ENCODE measurements at regions not wholly inside any gene's neighbourhood (a gene's known extent, or its start where the extent isn't known, plus 50 kb on each side); places are given as distances from the start of the nearest gene placed in this dataset.

DNA sequence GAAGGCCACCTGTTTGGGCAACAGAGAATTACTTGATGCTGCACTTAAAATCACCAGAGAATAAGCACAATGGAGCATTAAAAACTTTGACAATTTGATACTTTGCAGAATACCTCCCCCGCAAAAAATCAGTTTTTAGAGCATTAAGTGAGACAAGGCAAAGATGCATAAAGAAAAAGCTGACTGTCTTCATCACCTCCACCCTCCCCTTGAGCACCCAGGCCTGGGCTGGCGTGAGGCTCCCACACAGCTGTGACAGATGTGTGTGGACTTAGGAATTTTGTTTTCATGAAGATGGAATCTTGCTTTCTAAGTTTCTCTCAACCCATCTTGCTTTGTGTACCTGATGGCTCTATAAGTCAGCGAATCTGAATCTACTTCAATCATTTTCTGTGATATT, 242.2 kb downstream of the EMX2 start:
- H3K36me3 ChIP-seq, result no peaks in the 10 kb centered on the region
- no peak overlapping the region for H3K27ac ChIP-seq
- no peak overlapping the region for H3K4me3 ChIP-seq
- no peaks in the 10 kb centered on the region for H3K27me3 ChIP-seq
- 79 to 86% methylated on average over 3 of the region's 3 CpGs for WGBS, 2 donors
- no peak for DNase-seq (ENCODE audit: low spot score in 2 of 2)
- no peak for TF ChIP-seq POLR2A (IDR thresholded peaks at IDR 0.05)
- no peak for TF ChIP-seq EP300 (IDR thresholded peaks at IDR 0.05)
- TF ChIP-seq, protein P1, sequence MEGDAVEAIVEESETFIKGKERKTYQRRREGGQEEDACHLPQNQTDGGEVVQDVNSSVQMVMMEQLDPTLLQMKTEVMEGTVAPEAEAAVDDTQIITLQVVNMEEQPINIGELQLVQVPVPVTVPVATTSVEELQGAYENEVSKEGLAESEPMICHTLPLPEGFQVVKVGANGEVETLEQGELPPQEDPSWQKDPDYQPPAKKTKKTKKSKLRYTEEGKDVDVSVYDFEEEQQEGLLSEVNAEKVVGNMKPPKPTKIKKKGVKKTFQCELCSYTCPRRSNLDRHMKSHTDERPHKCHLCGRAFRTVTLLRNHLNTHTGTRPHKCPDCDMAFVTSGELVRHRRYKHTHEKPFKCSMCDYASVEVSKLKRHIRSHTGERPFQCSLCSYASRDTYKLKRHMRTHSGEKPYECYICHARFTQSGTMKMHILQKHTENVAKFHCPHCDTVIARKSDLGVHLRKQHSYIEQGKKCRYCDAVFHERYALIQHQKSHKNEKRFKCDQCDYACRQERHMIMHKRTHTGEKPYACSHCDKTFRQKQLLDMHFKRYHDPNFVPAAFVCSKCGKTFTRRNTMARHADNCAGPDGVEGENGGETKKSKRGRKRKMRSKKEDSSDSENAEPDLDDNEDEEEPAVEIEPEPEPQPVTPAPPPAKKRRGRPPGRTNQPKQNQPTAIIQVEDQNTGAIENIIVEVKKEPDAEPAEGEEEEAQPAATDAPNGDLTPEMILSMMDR (IDR thresholded peaks at IDR 0.05), result no peak
- H3K4me1 ChIP-seq, result no peaks in the 10 kb centered on the region
- H3K9me3 ChIP-seq, result no peaks in the 10 kb centered on the region

DNA sequence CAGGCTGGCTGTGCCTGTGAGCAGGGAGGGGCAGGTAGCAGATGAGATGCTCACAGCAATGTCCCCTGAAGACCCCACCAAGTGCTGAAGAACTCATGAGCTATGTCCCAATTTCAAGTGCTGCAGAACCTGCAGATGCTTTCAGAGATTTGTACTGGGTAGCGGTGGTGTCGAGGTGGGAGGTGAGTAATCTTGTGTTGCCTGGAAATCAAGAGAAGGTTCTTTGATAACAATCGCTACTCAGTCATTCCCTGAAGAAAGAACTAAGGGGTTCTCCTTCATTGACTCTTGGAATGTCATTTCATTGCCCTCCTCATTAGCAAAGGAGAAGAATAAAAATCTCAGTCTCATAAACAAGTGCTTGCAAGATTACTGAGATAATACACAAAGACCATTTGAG, 246.4 kb downstream of the EMX2 start:
- H3K4me3 ChIP-seq, result no peak overlapping the region
- H3K9me3 ChIP-seq, result no peaks in the 10 kb centered on the region
- H3K36me3 ChIP-seq, result no peaks in the 10 kb centered on the region
- TF ChIP-seq EP300 (IDR thresholded peaks at IDR 0.05) (no peak), POLR2A (IDR thresholded peaks at IDR 0.05) (no peak)
- TF ChIP-seq, protein P1 (IDR thresholded peaks at IDR 0.05), result no peak
- H3K4me1 ChIP-seq, result no peaks in the 10 kb centered on the region
- H3K27ac ChIP-seq, result no peak overlapping the region
- 80 to 89% methylated on average over 3 of the region's 3 CpGs for WGBS, 2 donors
- DNase-seq (ENCODE audit: low spot score in 2 of 2), result no peak
- no peaks in the 10 kb centered on the region for H3K27me3 ChIP-seq

DNA sequence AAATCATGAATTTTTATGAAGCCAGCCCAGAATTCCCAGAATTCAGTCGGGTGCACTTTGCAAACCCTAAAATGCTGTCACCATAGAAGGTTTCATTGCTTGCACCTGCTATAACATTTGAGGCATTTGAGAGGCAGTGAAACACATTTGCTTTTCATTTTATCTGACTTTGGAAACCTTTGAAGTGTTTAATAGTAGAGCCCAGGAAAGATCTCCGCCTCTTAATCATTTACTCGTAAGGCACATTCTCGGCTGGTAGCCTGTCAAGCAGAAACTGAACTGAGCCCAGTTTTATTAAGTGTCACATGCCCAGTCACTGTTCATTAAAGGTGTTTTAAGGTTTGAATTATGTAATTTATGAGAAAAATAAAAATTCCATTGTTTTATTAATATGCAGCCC, 247.6 kb downstream of the EMX2 start:
- WGBS, 2 donors, result 75 to 76% methylated on average over 4 of the region's 4 CpGs
- Histone ChIP-seq H3K4me3 (no peak overlapping the region), H3K36me3 (no peaks in the 10 kb centered on the region), H3K4me1 (no peaks in the 10 kb centered on the region), H3K27ac (no peak overlapping the region), H3K9me3 (no peaks in the 10 kb centered on the region), H3K27me3 (no peaks in the 10 kb centered on the region)
- no peak for DNase-seq (ENCODE audit: low spot score in 2 of 2)
- TF ChIP-seq POLR2A (IDR thresholded peaks at IDR 0.05) (no peak), EP300 (IDR thresholded peaks at IDR 0.05) (no peak)
- TF ChIP-seq, protein P1 (IDR thresholded peaks at IDR 0.05), result no peak

DNA sequence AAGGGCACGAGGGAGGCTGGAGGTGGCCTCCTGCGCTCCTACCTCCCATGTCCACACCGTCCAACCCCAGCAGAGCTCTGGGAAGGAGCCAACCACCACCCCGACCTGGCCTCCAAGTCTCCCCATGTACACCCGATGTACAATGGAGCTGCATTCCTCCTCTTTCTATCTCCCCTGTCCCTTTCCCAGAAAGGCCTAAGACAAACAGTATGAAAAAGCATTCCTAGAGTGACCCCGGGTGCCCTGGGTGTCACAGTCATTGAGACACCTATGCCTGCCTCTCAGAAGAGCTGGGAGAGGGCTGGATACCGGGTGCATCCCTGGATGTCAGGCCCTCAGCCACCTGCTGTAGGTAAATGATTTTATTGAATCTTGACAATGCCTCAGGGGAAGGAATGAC, 248.1 kb downstream of the EMX2 start:
- H3K27me3 ChIP-seq, result no peaks in the 10 kb centered on the region
- WGBS, 2 donors, result 69 to 72% methylated on average over 7 of the region's 7 CpGs
- H3K36me3 ChIP-seq, result no peaks in the 10 kb centered on the region
- no peaks in the 10 kb centered on the region for H3K9me3 ChIP-seq
- TF ChIP-seq POLR2A (IDR thresholded peaks at IDR 0.05) (no peak), EP300 (IDR thresholded peaks at IDR 0.05) (no peak)
- TF ChIP-seq, protein P1 (IDR thresholded peaks at IDR 0.05), result no peak
- no peaks in the 10 kb centered on the region for H3K4me1 ChIP-seq
- no peak for DNase-seq (ENCODE audit: low spot score in 2 of 2)
- no peak overlapping the region for H3K4me3 ChIP-seq
- no peak overlapping the region for H3K27ac ChIP-seq

DNA sequence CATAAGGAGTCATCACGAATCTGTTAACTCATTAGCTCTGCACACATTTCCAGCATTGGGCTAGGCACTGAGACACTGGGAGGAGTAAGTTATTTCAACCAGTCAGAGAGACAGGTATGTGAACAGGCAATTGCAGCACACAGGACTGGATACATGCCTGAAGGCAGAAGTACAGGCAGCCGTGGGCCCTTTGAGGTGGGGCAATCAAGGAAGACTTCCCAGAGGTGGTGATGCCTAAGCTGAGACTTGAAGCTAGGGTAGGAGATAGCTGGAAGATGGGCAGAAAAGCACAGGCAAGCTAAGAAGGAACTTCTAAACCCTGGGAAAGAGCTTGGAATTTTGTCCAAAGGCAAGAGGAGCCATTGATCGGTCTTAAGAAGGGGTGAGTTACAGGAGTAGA, 249.7 kb downstream of the EMX2 start:
- Histone ChIP-seq H3K36me3 (no peaks in the 10 kb centered on the region), H3K27me3 (no peaks in the 10 kb centered on the region), H3K4me1 (no peaks in the 10 kb centered on the region), H3K27ac (no peak overlapping the region), H3K4me3 (no peak overlapping the region), H3K9me3 (no peaks in the 10 kb centered on the region)
- 77 to 79% methylated on average over 3 of the region's 3 CpGs for WGBS, 2 donors
- no peak for TF ChIP-seq EP300 (IDR thresholded peaks at IDR 0.05)
- TF ChIP-seq, protein P1 (IDR thresholded peaks at IDR 0.05), result no peak
- TF ChIP-seq POLR2A (IDR thresholded peaks at IDR 0.05), result no peak
- DNase-seq (ENCODE audit: low spot score in 2 of 2), result no peak
